Upper lobe of left lung (tissue), 4 donors: ENCODE measurements at regions not wholly inside any gene's neighbourhood (a gene's known extent, or its start where the extent isn't known, plus 50 kb on each side); places are given as distances from the start of the nearest gene placed in this dataset.

Experiments
- EP300 ChIP-seq, 4 donors: sonication (generic); formaldehyde crosslinking; IDR thresholded peaks; one replicate each; pipeline ENCODE4 v1.5.1; 2017; ENCODE audit warnings: antibody characterized with exemption in 4 of 4, control low read depth in 2 of 4
- POLR2A ChIP-seq, 4 donors: fragments of 450-650 bp; IDR thresholded peaks; one replicate each; pipeline ENCODE4 v1.5.1; 2016 to 2017; ENCODE audit warnings: antibody characterized with exemption in 4 of 4, mild to moderate bottlenecking in 2 of 4
- TF ChIP-seq, protein P1 (sequence below), 6 experiments: fragments of 450-650 bp in 4 of 6; fragments of 200-600 bp in 2 of 6; sonication (generic) in 2 of 6; IDR thresholded peaks; one replicate each; pipeline ENCODE4 v1.5.1; 2016 to 2019; ENCODE audit warnings: antibody characterized with exemption in 6 of 6

DNA sequence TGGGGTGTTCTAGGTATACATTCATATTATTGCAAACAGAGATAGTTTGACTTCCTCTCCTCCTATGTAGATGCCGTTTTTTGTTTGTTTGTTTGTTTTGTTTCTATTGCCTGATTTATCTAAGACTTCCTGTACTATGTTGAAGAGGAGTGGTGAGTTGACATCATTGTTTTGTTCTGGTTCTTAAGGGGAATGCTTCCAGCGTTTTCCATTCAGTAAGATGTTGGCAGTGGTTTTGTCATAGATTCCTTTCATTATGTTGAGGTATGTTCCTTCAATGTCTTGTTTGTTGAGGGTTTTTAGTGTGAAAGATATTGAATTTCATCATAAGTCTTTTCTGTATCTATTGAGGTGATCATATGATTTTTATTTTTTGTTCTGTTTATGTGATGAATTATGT lies 401.6 kb upstream of the EPHA5 start:
- TF ChIP-seq, protein P1, sequence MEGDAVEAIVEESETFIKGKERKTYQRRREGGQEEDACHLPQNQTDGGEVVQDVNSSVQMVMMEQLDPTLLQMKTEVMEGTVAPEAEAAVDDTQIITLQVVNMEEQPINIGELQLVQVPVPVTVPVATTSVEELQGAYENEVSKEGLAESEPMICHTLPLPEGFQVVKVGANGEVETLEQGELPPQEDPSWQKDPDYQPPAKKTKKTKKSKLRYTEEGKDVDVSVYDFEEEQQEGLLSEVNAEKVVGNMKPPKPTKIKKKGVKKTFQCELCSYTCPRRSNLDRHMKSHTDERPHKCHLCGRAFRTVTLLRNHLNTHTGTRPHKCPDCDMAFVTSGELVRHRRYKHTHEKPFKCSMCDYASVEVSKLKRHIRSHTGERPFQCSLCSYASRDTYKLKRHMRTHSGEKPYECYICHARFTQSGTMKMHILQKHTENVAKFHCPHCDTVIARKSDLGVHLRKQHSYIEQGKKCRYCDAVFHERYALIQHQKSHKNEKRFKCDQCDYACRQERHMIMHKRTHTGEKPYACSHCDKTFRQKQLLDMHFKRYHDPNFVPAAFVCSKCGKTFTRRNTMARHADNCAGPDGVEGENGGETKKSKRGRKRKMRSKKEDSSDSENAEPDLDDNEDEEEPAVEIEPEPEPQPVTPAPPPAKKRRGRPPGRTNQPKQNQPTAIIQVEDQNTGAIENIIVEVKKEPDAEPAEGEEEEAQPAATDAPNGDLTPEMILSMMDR (IDR thresholded peaks at IDR 0.05), result no peak
- TF ChIP-seq POLR2A (IDR thresholded peaks at IDR 0.05) (no peak), EP300 (IDR thresholded peaks at IDR 0.05) (no peak)
